NCI-H2227 (cell line): ENCODE measurements at regions not wholly inside any gene's neighbourhood (a gene's known extent, or its start where the extent isn't known, plus 50 kb on each side); places are given as distances from the start of the nearest gene placed in this dataset.

ENCODE experiments used
- DNase-seq: peaks from one replicate; lab custom pipeline; 2025; ENCODE audit not compliant: unreplicated experiment; lab: John Stamatoyannopoulos, UW

GRCh38 chr18:73805991-73806390 is 341.6 kb downstream of the FBXO15 start:
- DNase-seq = no peak

GRCh38 chr18:73797419-73797818 is 350.2 kb downstream of the FBXO15 start:
- DNase-seq = no peak

- no peak for DNase-seq
Observed at GRCh38 chr18:73793386-73793785, 354.2 kb downstream of the FBXO15 start.

GRCh38 chr18:73791081-73791480 is 356.6 kb downstream of the FBXO15 start:
- no peak for DNase-seq

GRCh38 chr18:73790587-73790986 is 357.0 kb downstream of the FBXO15 start:
- no peak for DNase-seq

GRCh38 chr18:73787316-73787715 is 360.3 kb downstream of the FBXO15 start:
- no peak for DNase-seq

- no peak for DNase-seq
Observed at GRCh38 chr18:73785300-73785699, 362.3 kb downstream of the FBXO15 start.

- DNase-seq = no peak
Observed at GRCh38 chr18:73784853-73785252, 362.8 kb downstream of the FBXO15 start.

GRCh38 chr18:73782405-73782804 is 365.2 kb downstream of the FBXO15 start:
- DNase-seq = no peak

GRCh38 chr18:73780218-73780617 is 367.4 kb downstream of the FBXO15 start:
- DNase-seq = no peak

GRCh38 chr18:73778032-73778359 is 369.6 kb downstream of the FBXO15 start:
- no peak for DNase-seq

- DNase-seq = no peak
Observed at GRCh38 chr18:73777356-73778031, 370.1 kb downstream of the FBXO15 start.

- no peak for DNase-seq
Observed at GRCh38 chr18:73774811-73775509, 372.7 kb downstream of the FBXO15 start.

- DNase-seq = no peak
Observed at GRCh38 chr18:73768043-73768442, 379.6 kb downstream of the FBXO15 start.

GRCh38 chr18:73766910-73767515 is 380.6 kb downstream of the FBXO15 start:
- no peak for DNase-seq

- DNase-seq = no peak
Observed at GRCh38 chr18:73758446-73758845, 389.2 kb downstream of the FBXO15 start.

GRCh38 chr18:73756256-73757091 is 391.2 kb downstream of the FBXO15 start:
- no peak for DNase-seq

GRCh38 chr18:73752965-73753364 is 394.7 kb downstream of the FBXO15 start:
- no peak for DNase-seq

GRCh38 chr18:73752546-73752945 is 395.1 kb downstream of the FBXO15 start:
- DNase-seq = no peak

GRCh38 chr18:73750052-73750451 is 397.6 kb downstream of the FBXO15 start:
- DNase-seq = no peak

GRCh38 chr18:73749304-73749703 is 398.3 kb downstream of the FBXO15 start:
- DNase-seq = no peak

GRCh38 chr18:73748731-73749130 is 398.9 kb downstream of the FBXO15 start:
- DNase-seq = no peak
